Stimulated activated naive CD8-positive, alpha-beta T cell treated with anti-CD3 and anti-CD28 coated beads, Interleukin-15, amount 100 ng/mL, for 72 hours (primary cell): ENCODE measurements at regions not wholly inside any gene's neighbourhood (a gene's known extent, or its start where the extent isn't known, plus 50 kb on each side); places are given as distances from the start of the nearest gene placed in this dataset.

Experiments used
- ATAC-seq: fragments of 150-1000 bp; cut with Tn5 transposase; 2 replicates; pipeline ENCODE4 v1.10.0; 2021; ENCODE audit warnings: mild to moderate bottlenecking, moderate library complexity
- DNase-seq, 2 donors: peaks; one replicate each; pipeline ENCODE4 v3.0.0; 2021 to 2022
- H3K27ac Mint-ChIP-seq, 2 donors: one replicate each; pipeline ENCODE4 v1.8.0; 2022; ENCODE audit warnings: mild to moderate bottlenecking in 2 of 2, mixed read lengths in 2 of 2, moderate library complexity in 2 of 2
- H3K27me3 Mint-ChIP-seq: one replicate; pipeline ENCODE4 v1.8.0; 2022; ENCODE audit warnings: mixed read lengths
- H3K4me1 Mint-ChIP-seq: one replicate; pipeline ENCODE4 v1.8.0; 2022; ENCODE audit warnings: mild to moderate bottlenecking, mixed read lengths
- H3K4me3 Mint-ChIP-seq, 2 donors: one replicate each; pipeline ENCODE4 v1.8.0; 2022; ENCODE audit warnings: mild to moderate bottlenecking in 2 of 2, mixed read lengths in 2 of 2, moderate library complexity in 1 of 2
- H3K9me3 Mint-ChIP-seq, 2 donors: one replicate each; pipeline ENCODE4 v1.8.0; 2022; ENCODE audit warnings: mixed read lengths in 2 of 2

DNA sequence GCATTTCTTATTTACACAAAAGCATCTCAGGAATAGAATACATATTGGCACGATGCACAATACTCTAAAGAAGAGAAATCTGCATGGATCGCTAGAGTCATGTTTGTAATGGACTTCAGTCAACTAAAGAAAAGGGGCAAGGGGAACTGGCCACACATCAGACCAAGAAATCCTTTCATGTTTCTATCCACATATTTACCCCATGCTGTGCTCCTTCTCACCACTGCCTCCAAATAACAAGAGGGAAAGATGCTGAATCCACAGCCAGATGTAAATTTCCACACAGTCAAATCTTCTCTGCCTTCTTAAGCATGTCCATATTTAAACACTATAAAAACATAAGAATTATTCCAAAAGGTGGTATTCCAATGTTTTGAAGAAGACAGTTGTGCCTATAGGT, 67.6 kb downstream of the COX18 start:
- no peaks in the 10 kb centered on the region for H3K4me1 Mint-ChIP-seq
- no peak overlapping the region for H3K27ac Mint-ChIP-seq
- H3K9me3 Mint-ChIP-seq, result no peaks in the 10 kb centered on the region
- DNase-seq (no peak), ATAC-seq (no peak)
- no peak overlapping the region for H3K4me3 Mint-ChIP-seq
- H3K27me3 Mint-ChIP-seq, result peaks cover 34% of the 10 kb centered on the region

DNA sequence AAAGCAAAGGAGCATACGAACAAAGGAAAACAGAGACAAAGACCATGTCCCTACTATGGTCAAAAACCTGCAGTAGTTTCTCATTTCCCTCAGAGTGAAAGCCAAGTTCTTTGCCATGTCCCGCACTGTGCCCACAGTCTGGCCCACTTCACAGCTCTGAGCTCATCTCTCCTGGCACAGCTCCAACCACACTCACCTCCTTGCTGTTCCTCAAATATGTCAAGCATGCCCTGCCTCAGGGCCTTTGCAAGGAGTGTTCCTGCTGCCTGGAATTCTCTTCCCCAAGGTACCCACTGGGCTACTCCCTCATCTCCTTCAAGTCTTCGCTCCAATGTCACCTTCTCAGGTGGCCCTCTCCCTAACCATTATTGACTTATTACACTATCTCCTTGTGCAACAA, 72.1 kb downstream of the COX18 start:
- no peaks in the 10 kb centered on the region for H3K4me1 Mint-ChIP-seq
- ATAC-seq (no peak), DNase-seq (no peak)
- no peaks in the 10 kb centered on the region for H3K9me3 Mint-ChIP-seq
- no peak overlapping the region for H3K4me3 Mint-ChIP-seq
- H3K27me3 Mint-ChIP-seq, result peaks cover 16% of the 10 kb centered on the region
- no peak overlapping the region for H3K27ac Mint-ChIP-seq

DNA sequence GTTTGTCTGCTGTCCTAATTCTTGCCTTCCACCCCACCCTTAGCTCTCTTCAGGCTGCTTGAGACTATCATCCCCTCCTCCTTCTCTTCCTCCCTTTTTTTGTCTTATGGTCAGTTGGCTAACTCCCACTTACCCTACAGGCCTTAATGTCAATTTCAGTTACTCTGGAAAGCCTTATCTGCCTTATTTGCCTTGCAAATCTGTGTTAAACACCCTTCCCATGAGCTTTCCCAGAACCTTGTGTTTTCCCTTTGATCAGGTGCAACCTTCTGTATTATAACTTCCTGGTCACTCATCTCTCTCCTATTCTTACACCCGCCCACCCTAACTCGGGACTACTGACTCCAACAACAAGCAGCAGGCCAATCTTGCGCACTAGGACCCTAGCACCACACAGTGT, 74.8 kb downstream of the COX18 start:
- peaks cover 18% of the 10 kb centered on the region for H3K27me3 Mint-ChIP-seq
- H3K27ac Mint-ChIP-seq, result no peak overlapping the region
- H3K4me1 Mint-ChIP-seq, result no peaks in the 10 kb centered on the region
- no peak overlapping the region for H3K4me3 Mint-ChIP-seq
- ATAC-seq, result no peak
- no peak for DNase-seq
- H3K9me3 Mint-ChIP-seq, result no peaks in the 10 kb centered on the region

DNA sequence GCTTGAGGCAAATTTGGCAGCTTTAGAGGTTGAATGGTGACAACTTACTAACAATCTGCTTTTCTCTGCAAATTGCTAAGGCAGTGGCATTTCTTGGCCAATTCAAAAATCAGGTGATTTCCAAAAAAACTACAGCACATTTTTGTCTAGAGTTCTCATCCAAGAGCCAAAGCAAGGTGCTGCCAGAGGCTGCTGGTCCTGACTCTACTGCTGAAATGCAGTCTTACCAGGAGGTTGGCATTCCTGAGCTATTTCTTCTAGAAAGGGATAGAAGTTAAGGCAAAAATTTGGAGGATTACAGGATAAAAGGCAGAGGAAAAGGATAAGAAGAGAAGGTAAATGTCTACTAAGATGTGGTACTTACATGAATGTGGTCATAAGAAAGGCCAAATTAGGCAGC, 75.6 kb downstream of the COX18 start:
- no peak overlapping the region for H3K4me3 Mint-ChIP-seq
- H3K27ac Mint-ChIP-seq, result no peak overlapping the region
- ATAC-seq, result no peak
- no peaks in the 10 kb centered on the region for H3K4me1 Mint-ChIP-seq
- H3K9me3 Mint-ChIP-seq, result no peaks in the 10 kb centered on the region
- no peak for DNase-seq
- H3K27me3 Mint-ChIP-seq, result peaks cover 10% of the 10 kb centered on the region

DNA sequence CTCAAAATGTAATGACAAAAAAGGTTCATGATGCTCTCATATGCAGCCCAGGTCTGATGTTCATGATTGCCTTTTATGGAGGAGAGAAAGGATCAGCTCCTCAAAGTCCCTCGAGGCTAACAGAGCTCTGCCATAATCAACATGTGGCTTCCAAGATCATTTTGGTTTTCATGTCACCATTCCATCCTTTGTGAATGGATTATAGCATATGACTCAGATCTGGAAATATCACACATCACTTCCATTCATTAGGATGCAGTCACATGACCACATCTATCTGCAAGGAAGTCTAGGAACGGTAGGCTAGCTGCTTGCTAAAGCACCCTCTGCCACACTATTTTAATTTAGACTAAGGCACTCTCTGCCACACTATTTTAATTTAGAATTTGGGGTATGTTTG, 77.6 kb downstream of the COX18 start:
- DNase-seq, result no peak
- Mint-ChIP-seq H3K27ac (no peak overlapping the region), H3K27me3 (peaks cover 10% of the 10 kb centered on the region), H3K4me3 (no peak overlapping the region), H3K9me3 (no peaks in the 10 kb centered on the region), H3K4me1 (no peaks in the 10 kb centered on the region)
- ATAC-seq, result no peak

DNA sequence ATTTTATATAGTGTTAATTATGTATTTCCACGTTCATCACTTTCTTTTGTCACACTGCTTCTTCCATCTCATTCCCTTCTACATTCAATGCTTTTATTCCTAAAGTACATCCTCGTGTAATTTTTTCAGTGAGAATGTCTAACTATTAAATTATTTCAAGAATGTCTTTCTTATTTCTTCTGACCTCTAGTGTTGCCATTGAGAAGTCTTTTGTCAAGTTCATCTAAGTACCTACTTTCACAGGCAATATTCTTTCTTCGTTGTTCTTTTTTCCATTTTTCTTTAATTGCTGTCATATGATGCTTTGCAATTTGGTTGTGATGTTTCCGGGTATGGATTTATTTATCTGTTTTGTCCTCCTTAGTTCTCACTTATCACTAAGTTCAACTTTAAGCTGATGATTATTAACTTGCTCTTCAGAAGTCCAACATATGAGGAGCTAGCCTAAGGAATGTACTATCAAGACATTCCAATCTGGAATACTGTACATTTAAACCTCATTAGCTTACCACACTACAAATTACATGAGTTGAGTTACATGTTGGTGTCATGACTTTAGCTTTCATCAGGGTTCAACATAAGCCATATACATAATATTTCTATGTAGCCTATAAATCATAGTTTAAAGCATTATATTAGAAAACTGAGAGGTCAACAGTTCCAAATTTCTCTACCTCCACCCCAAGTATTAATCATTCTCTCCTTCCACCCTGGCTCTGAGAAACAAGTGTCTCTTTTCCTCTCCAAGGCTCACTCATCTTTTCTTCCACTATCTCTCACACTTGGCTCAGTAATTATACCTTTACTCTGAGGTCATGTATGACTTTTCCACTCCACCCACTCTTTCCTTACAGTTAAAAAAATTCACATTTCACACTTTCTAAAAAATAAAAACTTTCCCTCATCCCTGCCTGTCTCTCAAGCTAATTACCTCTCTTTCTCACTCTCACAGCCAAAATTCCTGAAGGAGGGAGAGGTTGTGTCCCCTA, 81.5 kb downstream of the COX18 start:
- Mint-ChIP-seq H3K4me1 (peaks cover 16% of the 10 kb centered on the region), H3K9me3 (no peaks in the 10 kb centered on the region)
- DNase-seq, result no peak

DNA sequence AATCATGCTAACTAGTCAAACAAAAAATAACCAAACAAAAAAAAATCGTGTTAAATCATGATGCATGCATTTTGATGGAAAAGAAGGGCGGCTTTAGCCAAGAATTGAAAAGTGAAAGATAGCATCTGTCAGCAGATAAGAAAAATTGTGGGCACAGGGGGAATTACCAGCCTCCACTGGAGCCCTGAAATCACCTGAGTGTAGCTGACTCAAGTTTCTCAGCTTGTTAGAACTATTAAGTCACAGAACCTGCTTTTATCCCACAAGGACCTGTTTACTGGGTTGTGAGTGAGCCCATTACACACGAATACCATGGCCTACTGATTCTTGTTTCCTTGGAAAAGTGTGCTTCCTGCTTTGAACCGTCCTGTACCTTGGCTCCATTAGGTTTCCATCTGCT, 85.2 kb downstream of the COX18 start:
- Mint-ChIP-seq H3K27me3 (peaks cover 24% of the 10 kb centered on the region), H3K27ac (no peak overlapping the region), H3K9me3 (no peaks in the 10 kb centered on the region), H3K4me3 (no peak overlapping the region), H3K4me1 (peaks cover 16% of the 10 kb centered on the region)
- ATAC-seq (no peak), DNase-seq (no peak)

More for the DNA sequence above, 81.5 kb downstream of the COX18 start:
- H3K4me3 Mint-ChIP-seq, result no peak overlapping the region
- H3K27ac Mint-ChIP-seq, result no peak overlapping the region
- peaks cover 24% of the 10 kb centered on the region for H3K27me3 Mint-ChIP-seq
- no peak for ATAC-seq

DNA sequence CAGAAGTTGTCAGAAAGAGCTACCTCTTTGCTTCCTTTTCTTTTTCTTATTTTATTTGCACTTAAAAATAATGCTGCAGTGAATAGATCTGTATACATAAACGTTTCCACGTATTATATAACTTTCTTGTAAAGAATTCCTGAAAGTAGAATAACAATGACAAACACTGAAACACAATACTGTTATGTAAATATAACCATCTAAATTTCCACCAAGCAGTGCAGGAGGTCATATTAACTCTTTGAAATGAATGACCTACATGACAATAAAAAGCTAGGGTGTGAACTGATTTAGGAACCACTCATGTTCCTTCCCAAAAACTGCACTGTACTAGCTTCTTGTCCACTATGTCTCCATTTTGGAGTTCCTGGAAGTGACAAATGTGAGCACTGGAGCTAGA, 85.8 kb downstream of the COX18 start:
- H3K27me3 Mint-ChIP-seq, result peaks cover 24% of the 10 kb centered on the region
- DNase-seq (no peak), ATAC-seq (no peak)
- no peak overlapping the region for H3K4me3 Mint-ChIP-seq
- H3K4me1 Mint-ChIP-seq, result peaks cover 16% of the 10 kb centered on the region
- no peaks in the 10 kb centered on the region for H3K9me3 Mint-ChIP-seq
- H3K27ac Mint-ChIP-seq, result no peak overlapping the region

DNA sequence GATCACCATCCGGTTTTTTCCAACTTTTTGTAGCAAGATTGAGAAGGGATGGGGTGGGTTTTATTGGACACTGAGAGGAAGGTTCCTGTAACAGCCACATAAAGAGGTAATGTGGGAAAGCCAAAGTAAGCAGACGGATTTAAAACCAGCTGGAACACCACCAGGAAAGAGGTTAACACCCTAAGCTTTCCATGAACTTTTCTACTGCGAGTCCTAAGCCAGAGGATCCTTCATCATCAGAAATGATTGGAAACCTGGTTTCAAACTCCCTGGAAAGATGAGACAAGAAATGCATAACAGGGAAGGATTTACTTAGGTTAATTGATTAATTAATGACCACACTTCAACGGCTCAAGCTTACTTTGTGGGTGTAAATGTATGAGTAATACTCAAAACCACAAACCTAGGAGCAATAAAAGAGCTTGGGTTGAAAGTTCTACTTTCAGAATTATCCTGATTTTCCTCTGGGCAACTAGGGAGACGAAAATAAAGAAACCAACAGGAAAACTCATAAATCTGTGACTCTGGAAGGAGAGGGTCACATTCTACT, 91.5 kb downstream of the COX18 start:
- Mint-ChIP-seq H3K27ac (no peak overlapping the region), H3K9me3 (no peaks in the 10 kb centered on the region), H3K27me3 (peaks cover 29% of the 10 kb centered on the region), H3K4me3 (no peak overlapping the region), H3K4me1 (peaks cover 11% of the 10 kb centered on the region)
- ATAC-seq (no peak), DNase-seq (no peak)

DNA sequence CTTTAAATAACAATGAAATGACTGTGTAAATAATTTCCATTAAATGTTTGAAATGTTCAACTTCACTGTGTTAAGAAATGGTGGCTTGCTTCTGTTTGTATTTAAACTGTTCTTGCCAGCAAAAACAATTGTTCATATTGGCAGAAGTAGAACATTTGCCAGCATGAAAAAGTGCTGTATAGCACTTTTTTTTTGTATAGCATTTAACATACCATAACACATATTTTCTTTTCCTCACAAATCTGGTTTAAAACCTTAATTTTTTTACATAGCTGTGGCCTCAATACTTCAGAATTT, 94.1 kb downstream of the COX18 start:
- Mint-ChIP-seq H3K9me3 (no peaks in the 10 kb centered on the region), H3K4me3 (no peak overlapping the region), H3K4me1 (peaks cover 11% of the 10 kb centered on the region), H3K27ac (no peak overlapping the region), H3K27me3 (peaks cover 34% of the 10 kb centered on the region)
- no peak for DNase-seq
- ATAC-seq, result no peak

DNA sequence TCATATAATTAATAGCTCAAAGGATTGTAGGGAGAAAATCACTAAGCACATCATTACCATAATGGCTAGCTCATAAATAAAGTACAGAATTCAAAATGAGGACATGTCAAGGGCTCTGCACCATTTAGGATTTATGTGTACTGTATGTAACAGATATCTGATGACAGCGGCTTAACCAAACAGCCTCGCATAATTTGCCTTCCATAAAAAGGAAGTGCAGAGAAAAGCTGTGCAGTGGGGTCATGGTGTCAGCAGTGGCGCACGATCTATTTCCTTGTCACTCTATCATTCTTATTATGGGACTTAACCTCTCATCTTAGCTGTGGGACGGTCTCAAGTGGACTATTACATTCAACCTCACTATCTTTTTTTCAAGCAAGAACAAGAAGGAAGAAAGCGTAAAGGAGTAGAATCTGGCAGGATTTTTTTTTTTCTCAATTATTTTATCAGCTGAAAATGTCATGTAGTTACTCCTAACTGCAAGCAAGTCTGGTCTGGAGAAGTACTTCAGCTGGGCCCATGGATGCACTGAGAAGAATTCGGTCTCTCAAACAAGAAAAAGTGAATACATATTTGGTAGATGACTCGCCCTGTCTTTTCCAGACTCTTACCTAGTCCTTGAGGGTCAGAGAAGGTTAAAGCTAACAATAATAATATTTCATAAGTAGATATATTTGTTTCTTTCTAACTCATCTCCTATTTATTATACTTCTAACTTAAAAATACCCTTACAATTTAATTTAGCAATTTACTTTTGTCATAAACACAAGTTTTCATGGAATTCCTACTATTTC, 94.6 kb downstream of the COX18 start:
- Mint-ChIP-seq H3K27me3 (peaks cover 34% of the 10 kb centered on the region), H3K27ac (no peak overlapping the region), H3K4me1 (peaks cover 11% of the 10 kb centered on the region), H3K9me3 (no peaks in the 10 kb centered on the region), H3K4me3 (no peak overlapping the region)
- no peak for ATAC-seq
- no peak for DNase-seq

DNA sequence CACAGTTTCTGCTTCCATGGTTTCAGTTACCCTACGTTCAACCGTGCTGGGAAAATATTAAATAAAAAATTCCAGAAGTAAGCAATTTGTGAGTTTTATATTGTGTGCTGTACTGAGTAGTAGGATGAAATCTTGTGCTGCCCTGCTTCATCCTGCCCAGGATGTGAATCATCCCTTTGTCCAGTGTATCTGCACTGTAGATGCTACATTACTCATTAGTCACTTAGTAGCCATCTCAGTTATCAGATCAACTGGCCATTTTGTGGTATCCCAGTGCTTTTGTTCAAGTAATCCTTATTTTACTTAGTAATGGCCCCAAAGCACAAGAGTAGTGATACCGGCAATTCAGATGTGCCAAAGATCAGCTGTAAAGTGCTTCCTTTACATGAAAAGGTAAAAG, 97.9 kb downstream of the COX18 start:
- Mint-ChIP-seq H3K9me3 (no peaks in the 10 kb centered on the region), H3K4me1 (peaks cover 6% of the 10 kb centered on the region), H3K27ac (no peak overlapping the region), H3K27me3 (peaks cover 23% of the 10 kb centered on the region), H3K4me3 (no peak overlapping the region)
- DNase-seq (no peak), ATAC-seq (no peak)

DNA sequence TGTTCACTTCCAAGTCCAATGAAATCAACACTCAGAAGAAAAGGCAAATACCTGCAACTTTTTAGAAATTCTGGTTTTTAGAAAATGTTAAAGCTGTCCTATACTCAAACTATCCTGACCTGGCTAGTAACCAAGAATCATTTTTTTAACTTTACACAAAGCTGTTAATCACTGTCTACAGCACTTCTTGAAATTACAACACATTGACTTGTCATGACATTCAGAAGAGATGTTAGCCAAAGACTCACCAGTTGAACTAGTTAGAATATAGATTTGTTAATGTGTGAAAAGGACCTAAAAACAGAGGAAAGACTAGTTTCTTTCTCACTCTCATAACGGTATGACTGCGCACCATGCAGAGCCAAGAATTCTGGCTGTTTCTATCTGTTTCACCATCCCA, 98.8 kb downstream of the COX18 start:
- Mint-ChIP-seq H3K9me3 (no peaks in the 10 kb centered on the region), H3K27ac (no peak overlapping the region), H3K27me3 (peaks cover 16% of the 10 kb centered on the region), H3K4me1 (peaks cover 6% of the 10 kb centered on the region), H3K4me3 (no peak overlapping the region)
- DNase-seq (no peak), ATAC-seq (no peak)

DNA sequence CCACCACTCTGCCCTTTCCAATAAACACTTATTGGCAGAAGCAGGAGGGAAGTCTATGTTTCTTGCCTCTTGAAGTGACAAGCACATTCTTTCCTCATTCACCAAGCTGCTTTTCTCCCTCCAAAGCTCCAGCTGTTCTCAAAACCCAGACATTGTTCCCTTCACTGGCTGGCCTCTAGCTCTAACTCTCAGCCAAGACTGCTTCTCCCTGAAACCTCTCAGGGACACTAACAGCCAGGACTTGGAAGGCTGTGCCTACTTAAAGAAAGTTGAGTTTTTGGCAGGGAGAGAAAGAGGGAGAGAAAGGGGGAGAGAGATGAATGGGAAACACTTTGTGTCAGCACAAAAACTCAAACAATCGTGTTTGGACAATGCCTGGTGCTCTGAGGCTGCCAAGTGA, 99.5 kb downstream of the COX18 start:
- Mint-ChIP-seq H3K27me3 (peaks cover 16% of the 10 kb centered on the region), H3K27ac (no peak overlapping the region), H3K4me3 (no peak overlapping the region), H3K9me3 (no peaks in the 10 kb centered on the region), H3K4me1 (peaks cover 5% of the 10 kb centered on the region)
- DNase-seq (no peak), ATAC-seq (no peak)

DNA sequence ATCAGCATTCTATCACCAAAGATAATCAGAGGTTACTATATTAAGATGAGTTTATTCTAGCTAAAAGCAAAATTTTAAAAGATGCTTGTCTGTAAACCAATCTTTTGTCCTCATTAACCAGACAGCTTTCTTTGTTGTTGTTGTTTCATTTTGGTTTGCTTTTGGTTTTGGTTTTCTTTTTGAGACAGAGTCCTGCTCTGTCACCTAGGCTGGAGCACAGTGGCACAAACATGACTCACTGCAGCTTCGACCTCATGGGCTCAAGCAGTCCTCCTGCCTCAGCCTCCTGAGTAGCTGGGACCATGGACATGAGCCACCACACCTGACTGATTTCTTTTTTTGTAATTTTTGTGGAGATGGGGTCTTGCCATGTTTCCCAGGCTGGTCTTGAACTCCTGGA, 102.9 kb downstream of the COX18 start:
- Mint-ChIP-seq H3K27me3 (peaks cover 31% of the 10 kb centered on the region), H3K4me1 (no peaks in the 10 kb centered on the region)

DNA sequence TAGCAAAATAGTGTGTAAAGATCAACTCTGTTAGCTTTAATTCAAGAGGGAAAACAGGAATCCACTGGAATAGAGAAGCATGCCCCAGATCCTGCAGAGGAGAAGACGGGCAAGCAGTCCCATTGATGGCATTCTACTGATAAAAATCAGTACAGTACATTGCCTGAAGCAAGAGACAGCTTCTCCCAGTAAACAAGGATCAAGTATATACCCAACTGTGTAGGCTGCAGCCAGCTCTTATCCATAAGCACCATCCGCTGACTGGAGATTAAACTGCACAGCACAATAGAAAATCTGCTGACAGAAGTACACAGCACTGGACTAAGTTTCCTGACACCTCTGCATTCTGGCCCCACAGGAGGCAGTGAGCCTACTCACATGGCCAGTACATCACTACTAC, 110.1 kb downstream of the COX18 start:
- DNase-seq (no peak), ATAC-seq (no peak)
- H3K27me3 Mint-ChIP-seq, result peaks cover 35% of the 10 kb centered on the region
- H3K9me3 Mint-ChIP-seq, result peaks cover 18 to 32% of the 10 kb centered on the region in 2 donors
- no peaks in the 10 kb centered on the region for H3K4me1 Mint-ChIP-seq
- no peak overlapping the region for H3K4me3 Mint-ChIP-seq
- no peak overlapping the region for H3K27ac Mint-ChIP-seq

More for the DNA sequence above, 102.9 kb downstream of the COX18 start:
- peaks cover 13 to 15% of the 10 kb centered on the region in 2 donors for H3K9me3 Mint-ChIP-seq
- ATAC-seq, result peak; percentile 42
- H3K4me3 Mint-ChIP-seq, result no peak overlapping the region
- no peak overlapping the region for H3K27ac Mint-ChIP-seq
- no peak for DNase-seq
